ENCODE measurements at regions not wholly inside any gene's neighbourhood (a gene's known extent, or its start where the extent isn't known, plus 50 kb on each side); places are given as distances from the start of the nearest gene placed in this dataset.
"Not testable (repeated sequence)": the region's sequence is repeated elsewhere in the genome, so short reads cannot be mapped to it uniquely, and the experiment has no call there.

DNA sequence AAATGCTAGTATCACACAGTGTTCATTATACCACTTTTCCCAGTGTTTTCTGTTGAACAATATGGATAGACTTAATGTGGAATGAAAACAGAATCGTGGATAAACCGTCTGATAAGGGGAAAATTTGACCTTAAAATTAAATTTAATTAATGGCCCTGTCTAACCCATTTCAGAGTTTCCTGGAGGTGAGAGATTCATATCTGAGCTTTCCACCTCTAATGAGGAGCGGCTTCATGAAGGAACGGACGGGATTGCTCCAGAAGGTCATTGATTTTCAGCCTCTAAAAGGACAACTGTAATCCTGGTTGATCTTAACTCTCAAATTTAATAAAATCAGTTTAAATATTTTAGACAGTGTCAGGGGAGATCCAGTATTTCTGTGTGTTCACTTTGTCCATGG lies 874.9 kb downstream of the GRID1 start:
- no peak overlapping the region for H3K4me3 ChIP-seq (ENCODE audit: low read depth, low read length)
- TF ChIP-seq MYC (IDR thresholded peaks at IDR 0.05; ENCODE audit: low read depth, low read length) (no peak), POLR2A (IDR thresholded peaks at IDR 0.05; ENCODE audit: extremely low read depth, insufficient read length) (no peak)
- TF ChIP-seq, protein P1, sequence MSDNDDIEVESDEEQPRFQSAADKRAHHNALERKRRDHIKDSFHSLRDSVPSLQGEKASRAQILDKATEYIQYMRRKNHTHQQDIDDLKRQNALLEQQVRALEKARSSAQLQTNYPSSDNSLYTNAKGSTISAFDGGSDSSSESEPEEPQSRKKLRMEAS (IDR thresholded peaks at IDR 0.05; ENCODE audit: low read depth, low read length), result no peak
- TF ChIP-seq, protein P2, sequence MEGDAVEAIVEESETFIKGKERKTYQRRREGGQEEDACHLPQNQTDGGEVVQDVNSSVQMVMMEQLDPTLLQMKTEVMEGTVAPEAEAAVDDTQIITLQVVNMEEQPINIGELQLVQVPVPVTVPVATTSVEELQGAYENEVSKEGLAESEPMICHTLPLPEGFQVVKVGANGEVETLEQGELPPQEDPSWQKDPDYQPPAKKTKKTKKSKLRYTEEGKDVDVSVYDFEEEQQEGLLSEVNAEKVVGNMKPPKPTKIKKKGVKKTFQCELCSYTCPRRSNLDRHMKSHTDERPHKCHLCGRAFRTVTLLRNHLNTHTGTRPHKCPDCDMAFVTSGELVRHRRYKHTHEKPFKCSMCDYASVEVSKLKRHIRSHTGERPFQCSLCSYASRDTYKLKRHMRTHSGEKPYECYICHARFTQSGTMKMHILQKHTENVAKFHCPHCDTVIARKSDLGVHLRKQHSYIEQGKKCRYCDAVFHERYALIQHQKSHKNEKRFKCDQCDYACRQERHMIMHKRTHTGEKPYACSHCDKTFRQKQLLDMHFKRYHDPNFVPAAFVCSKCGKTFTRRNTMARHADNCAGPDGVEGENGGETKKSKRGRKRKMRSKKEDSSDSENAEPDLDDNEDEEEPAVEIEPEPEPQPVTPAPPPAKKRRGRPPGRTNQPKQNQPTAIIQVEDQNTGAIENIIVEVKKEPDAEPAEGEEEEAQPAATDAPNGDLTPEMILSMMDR (IDR thresholded peaks at IDR 0.05; ENCODE audit: low read depth, low read length), result no peak
- no peak for DNase-seq (ENCODE audit: low read depth)

DNA sequence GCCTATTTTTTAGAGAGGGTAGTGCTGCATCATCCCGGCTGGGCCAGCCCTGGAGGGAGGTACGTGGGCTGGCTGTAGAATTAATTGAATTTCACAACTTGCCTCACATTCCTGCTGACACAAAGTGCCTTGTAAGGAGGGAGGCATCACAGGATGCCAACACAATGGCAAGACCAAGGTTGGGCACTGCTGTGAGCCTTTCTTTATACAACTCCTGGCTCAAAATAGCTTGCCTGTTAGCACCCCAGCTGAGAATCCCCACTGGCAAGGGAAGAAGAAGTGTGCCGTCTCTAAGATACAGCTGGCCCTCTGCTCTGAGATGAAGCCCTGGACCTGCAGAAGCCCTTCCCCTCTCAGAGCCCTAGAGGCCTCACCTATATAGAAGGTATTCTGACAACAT lies 873.9 kb downstream of the GRID1 start:
- TF ChIP-seq POLR2A (IDR thresholded peaks at IDR 0.05; ENCODE audit: extremely low read depth, insufficient read length) (no peak), MYC (IDR thresholded peaks at IDR 0.05; ENCODE audit: low read depth, low read length) (no peak)
- TF ChIP-seq, protein P2 (IDR thresholded peaks at IDR 0.05; ENCODE audit: low read depth, low read length), result no peak
- H3K4me3 ChIP-seq (ENCODE audit: low read depth, low read length), result no peak overlapping the region
- peak; percentile 4 for DNase-seq (ENCODE audit: low read depth)

DNA sequence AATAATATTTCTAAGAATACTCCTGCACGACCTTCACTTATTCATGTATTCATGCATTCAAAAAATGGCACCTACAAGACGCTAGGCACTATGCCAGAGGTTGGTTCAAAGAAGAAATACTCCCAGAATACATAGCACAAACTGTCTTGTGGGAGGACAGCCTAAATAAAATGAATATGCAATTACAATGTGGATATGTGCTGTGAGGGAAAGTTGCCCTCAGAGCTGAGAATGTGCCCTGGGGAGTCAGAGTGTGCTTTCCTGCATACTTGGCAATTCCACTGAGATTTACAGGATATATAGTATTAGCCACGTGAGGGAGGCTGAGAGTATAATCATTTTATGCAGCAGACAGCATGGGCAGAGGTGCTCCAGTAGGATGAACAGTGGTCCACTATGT lies 872.9 kb downstream of the GRID1 start:
- no peak overlapping the region for H3K4me3 ChIP-seq (ENCODE audit: low read depth, low read length)
- TF ChIP-seq POLR2A (IDR thresholded peaks at IDR 0.05; ENCODE audit: extremely low read depth, insufficient read length) (no peak), MYC (IDR thresholded peaks at IDR 0.05; ENCODE audit: low read depth, low read length) (no peak)
- TF ChIP-seq, protein P1 (IDR thresholded peaks at IDR 0.05; ENCODE audit: low read depth, low read length), result no peak
- TF ChIP-seq, protein P2 (IDR thresholded peaks at IDR 0.05; ENCODE audit: low read depth, low read length), result no peak
- no peak for DNase-seq (ENCODE audit: low read depth)

DNA sequence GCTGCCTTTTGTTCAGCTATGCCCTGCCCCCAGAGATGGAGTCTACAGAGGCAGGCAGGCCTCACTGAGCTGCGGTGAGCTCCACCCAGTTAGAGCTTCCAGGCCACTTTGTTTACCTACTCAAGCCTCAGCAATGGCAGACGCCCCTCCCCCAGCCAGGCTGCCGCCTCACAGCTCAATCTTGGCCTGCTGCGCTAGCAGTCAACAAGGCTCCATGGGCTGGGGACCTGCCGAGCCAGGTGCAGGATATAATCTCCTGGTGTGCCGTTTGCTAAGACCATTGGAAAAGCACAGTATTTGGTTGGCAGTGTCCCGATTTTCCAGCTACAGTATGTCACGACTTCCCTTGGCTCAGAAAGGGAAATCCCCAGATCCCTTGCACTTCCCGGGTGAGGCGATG lies 862.0 kb downstream of the GRID1 start:
- H3K4me3 ChIP-seq (ENCODE audit: low read depth, low read length), result not testable (repeated sequence)

DNA sequence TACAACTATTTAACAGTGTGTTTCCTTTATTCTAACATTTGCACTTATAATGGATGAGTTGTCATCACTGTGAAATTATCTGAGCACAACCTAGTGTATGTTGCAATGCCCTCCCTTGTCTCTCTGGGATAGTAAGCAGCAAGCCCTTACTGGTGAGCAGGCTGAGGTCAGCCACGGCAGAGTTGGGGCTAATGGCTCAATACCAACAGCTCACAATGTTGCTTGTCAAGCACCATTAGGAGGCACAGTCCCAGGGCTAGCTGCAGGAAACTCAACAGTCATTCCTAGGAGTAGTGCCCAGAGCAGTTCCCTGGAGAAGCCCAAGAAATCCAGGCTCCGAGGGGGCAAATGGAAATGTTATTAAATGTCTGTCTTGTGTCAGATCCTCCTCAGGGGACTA lies 858.4 kb downstream of the GRID1 start:
- no peak for DNase-seq (ENCODE audit: low read depth)
- no peak overlapping the region for H3K4me3 ChIP-seq (ENCODE audit: low read depth, low read length)
- TF ChIP-seq, protein P1 (IDR thresholded peaks at IDR 0.05; ENCODE audit: low read depth, low read length), result no peak
- TF ChIP-seq, protein P2 (IDR thresholded peaks at IDR 0.05; ENCODE audit: low read depth, low read length), result no peak
- no peak for TF ChIP-seq MYC (IDR thresholded peaks at IDR 0.05; ENCODE audit: low read depth, low read length)
- TF ChIP-seq POLR2A (IDR thresholded peaks at IDR 0.05; ENCODE audit: extremely low read depth, insufficient read length), result no peak

More for the DNA sequence above, 862.0 kb downstream of the GRID1 start:
- not testable (repeated sequence) for DNase-seq (ENCODE audit: low read depth)

DNA sequence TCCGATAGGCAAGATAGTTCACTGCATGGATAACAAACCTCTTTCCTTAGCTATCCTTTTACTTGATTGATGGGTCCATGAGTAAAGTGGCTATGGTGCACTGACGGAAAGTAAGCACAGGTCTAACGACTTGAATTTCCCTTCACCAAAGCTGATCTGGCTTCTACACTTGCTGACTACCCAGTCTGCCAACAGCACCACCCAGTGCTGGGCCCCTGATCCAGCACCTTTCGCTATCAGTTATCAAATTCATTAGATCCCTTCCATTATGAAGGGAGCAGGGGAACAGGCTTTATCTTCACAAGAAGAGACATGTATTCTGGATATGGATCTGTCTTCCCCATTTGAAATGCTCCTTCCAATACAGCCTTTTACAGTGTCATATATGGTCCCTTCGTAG lies 855.9 kb downstream of the GRID1 start:
- H3K4me3 ChIP-seq (ENCODE audit: low read depth, low read length), result no peak overlapping the region
- TF ChIP-seq POLR2A (IDR thresholded peaks at IDR 0.05; ENCODE audit: extremely low read depth, insufficient read length), result no peak
- TF ChIP-seq, protein P2 (IDR thresholded peaks at IDR 0.05; ENCODE audit: low read depth, low read length), result peak; percentile 29
- TF ChIP-seq MYC (IDR thresholded peaks at IDR 0.05; ENCODE audit: low read depth, low read length), result no peak
- TF ChIP-seq, protein P1 (IDR thresholded peaks at IDR 0.05; ENCODE audit: low read depth, low read length), result no peak
- DNase-seq (ENCODE audit: low read depth), result peak; percentile 5
